ENCODE measurements at regions not wholly inside any gene's neighbourhood (a gene's known extent, or its start where the extent isn't known, plus 50 kb on each side); places are given as distances from the start of the nearest gene placed in this dataset.

GRCh38 chr6:164751395-164751794 is 558.0 kb downstream of the C6orf118 start:
- no peak for TF ChIP-seq CTCF (IDR thresholded peaks at IDR 0.05)
- no peak for TF ChIP-seq POLR2A (IDR thresholded peaks at IDR 0.05)

All from tibial nerve (tissue), 3 donors.